B cell (primary cell): ENCODE measurements at regions not wholly inside any gene's neighbourhood (a gene's known extent, or its start where the extent isn't known, plus 50 kb on each side); places are given as distances from the start of the nearest gene placed in this dataset.

Experiments used
- ATAC-seq: fragments of 200-7000 bp; cut with Tn5 transposase; one replicate; pipeline ENCODE4 v1.10.0; 2021; ENCODE audit warnings: low read depth, mild to moderate bottlenecking, moderate number of reproducible peaks, moderate library complexity
- CTCF ChIA-PET: fragments of 350-600 bp; sonication (Branson Sonifier 250); formaldehyde crosslinking; loops from one replicate; lab custom pipeline; 2021; ENCODE audit warnings: antibody characterized with exemption, inconsistent platforms; lab: Charles Lee
- POLR2A ChIA-PET: fragments of 350-600 bp; sonication (Branson Sonifier 250); formaldehyde crosslinking; loops from one replicate; lab custom pipeline; 2021; ENCODE audit warnings: antibody characterized with exemption; lab: Charles Lee
- DNase-seq: peaks from one replicate; pipeline ENCODE4 v3.0.0; 2013
- H2AFZ ChIP-seq: 2 replicates; pipeline ENCODE4 v1.6.1; 2012; ENCODE audit warnings: mild to moderate bottlenecking, low read depth, low read length; ENCODE audit not compliant: insufficient read depth, poor library complexity, severe bottlenecking
- H3K27ac ChIP-seq, 2 donors: 1 replicate in 1 of 2; 2 replicates in 1 of 2; pipeline ENCODE4 v1.5.1; 2012 to 2013; ENCODE audit warnings: low read length in 2 of 2, mild to moderate bottlenecking in 2 of 2, moderate library complexity in 1 of 2
- H3K27me3 ChIP-seq, 4 experiments: fragments of 200-600 bp in 1 of 4; sonication (generic) in 1 of 4; replicated peaks in 1 of 4; 1 replicate in 2 of 4; 2 replicates in 2 of 4; pipeline versions ENCODE4 v1.6.1 to v1.7.0; 2013 to 2016; ENCODE audit warnings: low read length in 3 of 4, mild to moderate bottlenecking in 2 of 4, mixed read lengths in 1 of 4, moderate library complexity in 1 of 4; ENCODE audit not compliant: insufficient read depth in 4 of 4, control insufficient read depth in 3 of 4; ENCODE audit errors: control extremely low read depth in 1 of 4
- H3K36me3 ChIP-seq, 2 experiments: replicated peaks in 1 of 2; 1 replicate in 1 of 2; 2 replicates in 1 of 2; pipeline versions ENCODE4 v1.6.1 to v1.7.1; 2013; ENCODE audit warnings: low read length in 1 of 2; ENCODE audit not compliant: insufficient read depth in 2 of 2, control insufficient read depth in 1 of 2; ENCODE audit errors: control extremely low read depth in 1 of 2, extremely low read depth in 1 of 2
- H3K4me1 ChIP-seq, 2 donors: fragments of 200-600 bp in 1 of 2; sonication (generic) in 1 of 2; 1 replicate in 1 of 2; 2 replicates in 1 of 2; pipeline versions ENCODE4 v1.5.1 to v1.6.1; 2013 to 2017; ENCODE audit warnings: low read length in 2 of 2; ENCODE audit not compliant: control insufficient read depth in 2 of 2, insufficient read depth in 2 of 2
- H3K4me2 ChIP-seq: replicated peaks from 2 replicates; pipeline ENCODE3; 2012; ENCODE audit warnings: mild to moderate bottlenecking, low read depth, low read length; ENCODE audit not compliant: poor library complexity, severe bottlenecking
- H3K4me3 ChIP-seq, 5 experiments: fragments of 200-600 bp in 1 of 5; sonication (generic) in 1 of 5; 1 replicate in 3 of 5; 2 replicates in 2 of 5; pipeline versions ENCODE4 v1.5.1 to v1.7.0; 2011 to 2016; ENCODE audit warnings: low read length in 4 of 5, mild to moderate bottlenecking in 4 of 5, low read depth in 2 of 5, control low read depth in 1 of 5, moderate library complexity in 1 of 5; ENCODE audit not compliant: insufficient read depth in 1 of 5; ENCODE audit errors: control extremely low read depth in 1 of 5, extremely low read depth in 1 of 5
- H3K79me2 ChIP-seq: fragments of 200-600 bp; sonication (generic); one replicate; pipeline ENCODE4 v1.6.0; 2016; ENCODE audit warnings: low read length; ENCODE audit not compliant: control insufficient read depth, insufficient read depth
- H3K9ac ChIP-seq: fragments of 200-600 bp; sonication (generic); 2 replicates; pipeline ENCODE4 v1.6.1; 2017; ENCODE audit warnings: mild to moderate bottlenecking, low read length, moderate library complexity
- H3K9me3 ChIP-seq, 3 donors: one replicate each; pipeline versions ENCODE4 v1.6.1 to v1.7.1; 2013; ENCODE audit warnings: low read length in 2 of 3; ENCODE audit not compliant: control insufficient read depth in 2 of 3, insufficient read depth in 1 of 3; ENCODE audit errors: control extremely low read depth in 1 of 3
- H4K20me1 ChIP-seq: 2 replicates; pipeline ENCODE4 v1.6.0; 2012; ENCODE audit warnings: mild to moderate bottlenecking, low read length; ENCODE audit not compliant: insufficient read depth, control insufficient read depth, poor library complexity, severe bottlenecking
- H3K27ac Mint-ChIP-seq: one replicate; pipeline ENCODE4 v1.8.0; 2021; ENCODE audit warnings: mixed read lengths
- H3K27me3 Mint-ChIP-seq: one replicate; pipeline ENCODE4 v1.8.0; 2021; ENCODE audit warnings: mixed read lengths
- H3K4me1 Mint-ChIP-seq: one replicate; pipeline ENCODE4 v1.8.0; 2021; ENCODE audit warnings: mixed read lengths
- H3K4me3 Mint-ChIP-seq: one replicate; pipeline ENCODE4 v1.8.0; 2021; ENCODE audit warnings: mixed read lengths
- H3K9me3 Mint-ChIP-seq: one replicate; pipeline ENCODE4 v1.8.0; 2022; ENCODE audit warnings: mixed read lengths; ENCODE audit not compliant: insufficient read depth
- CTCF ChIP-seq: fragments of 200-600 bp; IDR thresholded peaks from one replicate; pipeline ENCODE4 v1.8.0; 2022; ENCODE audit warnings: antibody characterized with exemption, mild to moderate bottlenecking
- EZH2 ChIP-seq: IDR thresholded peaks from 2 replicates; pipeline ENCODE4 v1.6.1; 2012; ENCODE audit warnings: borderline replicate concordance, low read depth, mild to moderate bottlenecking, moderate library complexity, low read length; ENCODE audit not compliant: insufficient read depth, poor library complexity, severe bottlenecking
- WGBS: methylation state at CpG from one replicate; pipeline ENCODE4 v1.1.5; 2013; ENCODE audit warnings: missing lambda C conversion rate; ENCODE audit not compliant: insufficient coverage; 5-methylcytosine and 5-hydroxymethylcytosine counted together
- intact Hi-C: fragments of 100-400 bp; cut with micrococcal nuclease; formaldehyde crosslinking; loops from one replicate; pipeline ENCODE4 v1.10.0; 2022

- ChIA-PET POLR2A (interaction anchor here (1.1 kb wide), 1 partner anchor 64 kb away, joined by 4 read pairs; no protein-coding TSS in a partner anchor), CTCF (interaction anchor here (0.8 to 1.5 kb wide), 4 partner anchors 13 to 177 kb away, joined by 3 read pairs; no protein-coding TSS in a partner anchor)
- peaks cover 22% of the 10 kb centered on the region for H3K27me3 Mint-ChIP-seq
- Histone ChIP-seq H3K27me3 (peaks cover 0 to 5% (median 2%) of the 10 kb centered on the region in 4 experiments), H3K4me1 (peaks cover 18 to 23% of the 10 kb centered on the region in 2 donors), H4K20me1 (no peaks in the 10 kb centered on the region), H3K4me2 (peak overlapping the region; percentile 72), H2AFZ (peak overlapping the region; percentile 41), H3K4me3 (peak overlapping the region in 2 of 5 experiments; percentile 6 to 20), H3K9ac (peak overlapping the region; percentile 44), H3K27ac (peak overlapping the region in 1 of 2 donors; percentile 32), H3K9me3 (no peaks in the 10 kb centered on the region), H3K79me2 (no peaks in the 10 kb centered on the region), H3K36me3 (no peaks in the 10 kb centered on the region)
- H3K9me3 Mint-ChIP-seq, result no peaks in the 10 kb centered on the region
- ATAC-seq (peak; percentile 83), DNase-seq (peak; percentile 59)
- peak overlapping the region; percentile 77 for H3K27ac Mint-ChIP-seq
- WGBS, result 19% methylated on average over 11 of the region's 21 CpGs
- TF ChIP-seq CTCF, result no peak
- no peak for TF ChIP-seq EZH2
- peaks cover 20% of the 10 kb centered on the region for H3K4me1 Mint-ChIP-seq
- peak overlapping the region; percentile 69 for H3K4me3 Mint-ChIP-seq
- intact Hi-C loops, result no loop called here
These were observed 94.9 kb downstream of the CEBPB start for GRCh38 chr20:50285376-50286173.

GRCh38 chr20:50286174-50286511 is 95.5 kb downstream of the CEBPB start:
- Histone ChIP-seq H3K9me3 (no peaks in the 10 kb centered on the region), H3K9ac (peak overlapping the region; percentile 44), H3K4me1 (peaks cover 18 to 23% of the 10 kb centered on the region in 2 donors), H3K4me2 (peak overlapping the region; percentile 72), H3K4me3 (peak overlapping the region in 2 of 5 experiments; percentile 20 to 28), H3K27ac (peak overlapping the region in 1 of 2 donors; percentile 32), H3K27me3 (peaks cover 0 to 9% (median 2%) of the 10 kb centered on the region in 4 experiments), H3K79me2 (no peaks in the 10 kb centered on the region), H4K20me1 (no peaks in the 10 kb centered on the region), H3K36me3 (no peaks in the 10 kb centered on the region), H2AFZ (peak overlapping the region; percentile 6)
- peak overlapping the region; percentile 77 for H3K27ac Mint-ChIP-seq
- peak overlapping the region; percentile 69 for H3K4me3 Mint-ChIP-seq
- ChIA-PET POLR2A (interaction anchor here (1.1 kb wide), 1 partner anchor 63 kb away, joined by 4 read pairs; no protein-coding TSS in a partner anchor), CTCF (interaction anchor here (1.3 kb wide), 1 partner anchor 94 kb away, joined by 3 read pairs; no protein-coding TSS in a partner anchor)
- H3K27me3 Mint-ChIP-seq, result peaks cover 27% of the 10 kb centered on the region
- WGBS, result 78% methylated on average over 6 of the region's 9 CpGs
- DNase-seq, result no peak
- no peak for TF ChIP-seq EZH2
- intact Hi-C loops, result no loop called here
- H3K4me1 Mint-ChIP-seq, result peaks cover 20% of the 10 kb centered on the region
- no peak for ATAC-seq
- H3K9me3 Mint-ChIP-seq, result no peaks in the 10 kb centered on the region
